HUDEP-2 (cell line): ENCODE measurements at regions not wholly inside any gene's neighbourhood (a gene's known extent, or its start where the extent isn't known, plus 50 kb on each side); places are given as distances from the start of the nearest gene placed in this dataset.
"Not testable (repeated sequence)": the region's sequence is repeated elsewhere in the genome, so short reads cannot be mapped to it uniquely, and the experiment has no call there.

Source experiments
- DNase-seq, 76 experiments: peaks; one replicate each; lab custom pipeline; 2025; ENCODE audit not compliant: unreplicated experiment in 76 of 76; lab: John Stamatoyannopoulos, UW

GRCh38 chr5:92674321-92674720 is 906.7 kb downstream of the NR2F1-AS1 start:
- no peak for DNase-seq

DNA sequence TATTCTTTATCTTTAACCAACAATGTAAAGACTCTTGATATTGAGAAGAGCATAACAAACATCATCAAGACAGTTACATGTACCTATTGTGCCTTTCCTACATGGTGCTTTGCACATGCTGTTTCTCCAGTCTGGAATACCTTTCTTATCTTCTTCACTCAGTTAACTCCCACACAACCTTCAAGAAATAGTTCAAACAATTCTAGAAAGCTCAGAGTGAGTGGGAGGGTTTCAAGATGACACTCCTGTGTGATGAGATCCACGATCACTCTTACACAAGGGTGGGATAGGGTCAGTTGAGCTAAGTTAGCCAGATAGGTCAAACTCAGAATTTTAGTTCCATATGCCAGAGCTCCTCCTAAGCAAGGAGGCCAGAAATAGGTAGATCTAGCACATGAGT is 915.5 kb downstream of the NR2F1-AS1 start:
- no peak for DNase-seq

GRCh38 chr5:92662741-92663140 is 918.3 kb downstream of the NR2F1-AS1 start:
- no peak for DNase-seq

DNA sequence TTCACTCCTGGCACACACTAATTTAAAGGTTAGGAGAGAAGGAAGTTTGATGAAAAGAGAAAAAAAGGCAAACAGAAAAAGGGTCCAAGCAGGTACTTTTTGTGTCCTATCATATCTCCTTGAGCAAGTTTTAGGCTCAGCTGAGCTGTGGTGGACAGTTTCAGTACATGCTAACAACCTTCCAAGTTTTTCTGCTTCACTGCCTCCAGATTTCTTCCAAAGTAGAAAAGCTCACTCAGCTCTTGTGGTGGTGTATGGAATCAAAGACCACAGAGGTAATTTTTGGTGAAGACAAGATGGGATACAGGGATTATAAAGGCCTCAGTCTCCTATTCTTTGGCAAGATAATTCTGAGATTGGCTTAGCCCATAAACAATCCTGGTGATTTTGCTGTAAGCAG is 921.8 kb downstream of the NR2F1-AS1 start:
- DNase-seq = no peak

GRCh38 chr5:92654601-92655000 is 926.4 kb downstream of the NR2F1-AS1 start:
- not testable (repeated sequence) for DNase-seq

DNA sequence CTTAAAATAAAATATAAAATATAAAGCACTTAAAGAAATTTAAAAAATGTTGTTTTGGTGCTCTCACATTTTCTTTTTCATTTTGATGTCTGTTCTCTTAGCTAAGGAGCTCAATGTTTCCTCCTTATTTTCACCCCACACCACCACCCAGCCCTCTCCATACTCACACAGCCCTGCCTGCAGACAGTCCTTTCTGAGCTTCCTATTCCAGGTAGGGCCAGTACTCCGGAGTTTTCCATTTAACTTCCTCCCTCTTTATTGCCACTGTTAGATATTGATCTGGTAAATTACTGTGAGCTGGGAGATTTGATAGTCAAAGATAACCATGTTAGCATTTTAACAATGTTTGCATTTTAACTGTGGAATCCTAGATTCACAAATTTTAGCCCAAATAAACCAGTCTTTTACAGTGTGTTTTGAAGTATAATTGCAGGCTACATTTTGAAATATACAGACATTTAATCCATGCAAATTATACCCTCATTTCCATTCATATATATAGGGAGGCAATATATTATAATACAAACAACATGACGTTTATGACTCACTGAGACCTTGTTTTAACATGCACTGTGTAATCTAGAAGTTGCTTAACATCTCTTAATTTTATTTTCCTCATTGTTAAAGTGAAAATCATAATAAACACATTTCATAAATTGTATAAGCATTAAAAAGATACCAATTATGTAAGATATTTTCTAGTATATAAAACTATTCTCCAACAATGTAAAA is 927.1 kb downstream of the NR2F1-AS1 start:
- DNase-seq = no peak

DNA sequence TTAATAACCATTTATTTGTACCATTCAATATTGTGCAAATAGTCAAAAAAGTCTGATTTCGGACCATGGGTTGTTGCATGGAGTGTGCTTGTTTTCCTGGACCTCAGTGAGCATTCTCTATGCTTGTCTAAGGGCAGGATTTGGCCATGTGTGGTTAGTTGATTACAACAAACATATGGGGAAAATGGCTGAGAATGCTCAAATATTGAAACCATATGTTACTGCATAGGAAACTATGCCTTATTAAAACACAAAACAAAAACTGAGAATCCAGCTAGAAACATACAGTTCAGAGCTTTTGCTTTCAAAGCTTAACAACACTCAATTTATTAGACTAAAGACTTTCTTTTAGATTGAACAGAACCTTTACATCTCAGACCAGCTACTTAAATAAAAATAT is 928.3 kb downstream of the NR2F1-AS1 start:
- no peak for DNase-seq

- no peak for DNase-seq
These were observed 936.6 kb downstream of the NR2F1-AS1 start for GRCh38 chr5:92644266-92644886.

GRCh38 chr5:92641031-92641962 is 939.7 kb downstream of the NR2F1-AS1 start:
- no peak for DNase-seq

- no peak for DNase-seq
These were observed 940.7 kb downstream of the NR2F1-AS1 start for GRCh38 chr5:92640340-92640739.

DNA sequence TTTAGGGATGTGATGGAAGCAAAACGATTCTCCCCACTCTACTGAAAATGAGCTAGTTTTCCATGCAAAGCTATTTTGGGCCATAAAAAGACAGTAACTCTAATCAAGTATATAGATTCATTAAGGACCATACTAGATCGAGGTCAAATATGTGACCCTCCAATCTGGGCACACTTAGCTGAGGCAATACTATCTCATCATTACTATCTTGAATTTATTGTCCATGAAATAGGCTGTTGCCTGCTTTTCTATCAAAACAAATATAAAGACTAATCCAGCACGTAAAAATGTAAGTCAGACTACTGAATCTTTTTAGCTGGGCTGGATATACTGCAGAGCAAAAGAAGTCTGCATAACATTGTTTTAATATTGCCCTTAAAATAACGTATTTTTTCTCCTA is 943.1 kb downstream of the NR2F1-AS1 start:
- no peak for DNase-seq

- no peak for DNase-seq
These were observed 943.8 kb downstream of the NR2F1-AS1 start for GRCh38 chr5:92637247-92637646.

DNA sequence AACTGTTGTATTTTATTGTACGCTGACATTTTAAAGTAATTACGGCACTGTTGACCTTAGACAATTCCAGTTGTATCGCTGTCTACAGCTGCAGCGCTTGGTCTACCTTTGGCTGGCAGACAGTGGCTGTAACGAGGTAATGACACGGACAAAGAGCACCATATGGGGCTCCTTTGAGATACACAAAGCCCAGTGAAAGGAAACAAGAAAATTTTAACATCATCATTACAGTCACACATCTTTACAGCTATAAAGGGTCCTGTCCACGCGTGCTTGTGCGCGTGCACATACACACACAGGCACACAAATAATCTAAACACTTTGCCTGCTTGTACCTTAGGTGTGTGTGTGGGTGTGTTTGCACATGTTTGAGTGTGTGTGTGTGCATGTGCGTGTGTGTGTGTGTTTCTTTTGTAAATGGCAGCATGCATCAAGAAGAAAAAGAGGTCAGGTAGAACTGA is 946.0 kb downstream of the NR2F1-AS1 start:
- DNase-seq = no peak

DNA sequence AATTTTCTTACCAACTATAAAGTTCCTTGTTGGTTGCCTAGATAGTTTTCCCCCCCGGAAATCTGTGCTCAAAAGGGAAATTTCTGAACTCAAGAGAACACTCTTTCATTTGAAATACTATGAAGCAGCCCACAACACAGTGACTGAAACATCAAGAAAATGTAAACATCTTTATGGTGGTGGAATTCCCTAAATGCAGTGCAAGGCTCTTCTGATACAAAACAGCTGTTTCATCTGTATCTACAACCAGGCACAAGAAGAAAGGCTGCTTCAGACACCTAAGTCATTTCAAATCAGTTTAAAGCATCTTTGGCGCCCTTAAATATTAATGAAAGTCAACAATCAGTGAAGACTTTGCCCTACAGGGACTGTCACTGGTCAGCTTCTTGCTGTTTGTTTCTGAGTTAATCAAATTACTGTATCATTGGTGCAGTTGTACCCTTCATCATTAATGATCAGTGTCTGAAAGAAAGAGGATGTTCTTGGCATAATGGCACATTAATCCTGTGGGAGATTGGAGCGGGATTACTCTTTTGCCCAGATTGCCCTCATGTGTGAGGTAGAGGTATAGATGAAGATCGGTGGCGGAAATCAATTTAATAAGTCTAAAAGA is 947.0 kb downstream of the NR2F1-AS1 start:
- no peak for DNase-seq

DNA sequence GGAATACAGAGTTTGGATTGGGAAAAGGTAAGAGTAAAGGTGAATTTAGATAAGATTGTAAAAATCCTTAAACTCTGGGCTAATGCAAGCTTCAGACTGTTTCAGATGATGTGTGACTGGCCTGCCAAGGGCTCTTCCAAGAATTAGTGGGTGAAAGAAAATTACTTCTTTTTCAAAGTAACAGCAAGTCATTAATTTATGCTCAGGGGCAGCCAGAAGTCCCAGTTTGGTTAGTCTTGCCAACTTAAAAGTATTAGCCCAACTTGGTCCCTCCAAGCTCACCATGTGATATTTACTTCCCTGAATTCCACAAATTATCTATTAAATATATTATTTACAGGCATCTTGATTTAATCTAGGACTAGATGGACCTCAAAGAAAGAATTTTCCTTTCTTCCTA is 947.8 kb downstream of the NR2F1-AS1 start:
- DNase-seq = no peak

DNA sequence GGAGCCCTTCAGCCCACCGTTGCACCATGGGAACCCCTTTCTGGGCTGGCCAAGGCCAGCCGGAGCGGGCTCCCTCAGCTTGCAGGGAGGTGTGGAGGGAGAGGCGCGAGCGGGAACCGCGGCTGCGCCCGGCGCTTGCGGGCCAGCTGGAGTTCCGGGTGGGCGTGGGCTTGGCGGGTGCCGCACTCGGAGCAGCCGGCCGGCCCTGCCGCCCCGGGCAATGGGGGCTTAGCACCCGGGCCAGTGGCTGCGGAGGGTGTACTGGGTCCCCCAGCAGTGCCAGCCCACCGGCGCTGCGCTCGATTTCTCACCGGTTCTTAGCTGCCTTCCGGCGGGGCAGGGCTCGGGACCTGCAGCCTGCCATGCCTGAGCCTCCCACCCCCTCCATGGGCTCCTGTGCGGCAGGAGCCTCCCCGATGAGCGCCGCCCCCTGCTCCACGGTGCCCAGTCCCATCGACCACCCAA is 949.8 kb downstream of the NR2F1-AS1 start:
- DNase-seq = not testable (repeated sequence)

DNA sequence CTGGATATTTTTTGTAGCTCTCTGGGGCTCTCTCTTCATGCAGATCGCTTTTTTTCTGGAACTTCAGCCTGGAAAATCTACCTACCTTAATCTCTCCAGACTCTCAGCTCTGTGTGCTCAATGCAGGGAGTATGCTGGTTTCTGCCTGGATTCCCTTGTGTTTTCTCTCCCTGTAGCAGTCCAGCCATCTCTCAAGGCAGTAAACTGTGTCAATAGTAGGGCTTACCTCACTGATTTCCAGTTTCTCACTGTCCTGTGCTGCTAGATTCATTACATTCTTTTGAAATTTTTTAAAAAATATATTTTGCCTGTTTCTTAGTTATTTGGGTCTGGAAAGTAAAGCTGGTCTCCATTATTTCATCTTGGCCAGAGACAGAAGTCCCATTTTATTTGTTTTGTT is 951.4 kb downstream of the NR2F1-AS1 start:
- no peak for DNase-seq

- DNase-seq = no peak
These were observed 952.0 kb downstream of the NR2F1-AS1 start for GRCh38 chr5:92629000-92629399.

GRCh38 chr5:92627186-92627585 is 953.8 kb downstream of the NR2F1-AS1 start:
- DNase-seq = no peak

DNA sequence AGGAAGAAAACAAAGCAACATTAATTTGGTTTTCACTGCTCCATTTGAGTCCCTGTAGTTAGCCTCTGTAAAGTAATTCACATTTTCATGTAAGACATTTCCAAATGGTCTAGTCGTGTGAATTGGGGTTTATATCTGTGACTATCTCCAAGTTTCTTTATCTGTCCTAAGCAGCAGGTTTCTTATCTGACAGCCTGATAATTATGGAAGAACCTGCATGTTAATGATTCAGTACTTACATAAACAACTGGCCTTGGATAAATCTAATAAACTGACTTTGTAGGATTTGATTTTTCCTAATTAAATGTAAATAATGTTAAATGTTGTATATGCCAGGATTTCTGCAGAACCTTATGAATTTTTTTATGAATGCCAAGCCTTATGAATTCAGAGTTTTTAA is 964.9 kb downstream of the NR2F1-AS1 start:
- no peak for DNase-seq

GRCh38 chr5:92613546-92613945 is 967.5 kb downstream of the NR2F1-AS1 start:
- no peak for DNase-seq
